ENCODE measurements at regions not wholly inside any gene's neighbourhood (a gene's known extent, or its start where the extent isn't known, plus 50 kb on each side); places are given as distances from the start of the nearest gene placed in this dataset.
"Not testable (repeated sequence)": the region's sequence is repeated elsewhere in the genome, so short reads cannot be mapped to it uniquely, and the experiment has no call there.

DNA sequence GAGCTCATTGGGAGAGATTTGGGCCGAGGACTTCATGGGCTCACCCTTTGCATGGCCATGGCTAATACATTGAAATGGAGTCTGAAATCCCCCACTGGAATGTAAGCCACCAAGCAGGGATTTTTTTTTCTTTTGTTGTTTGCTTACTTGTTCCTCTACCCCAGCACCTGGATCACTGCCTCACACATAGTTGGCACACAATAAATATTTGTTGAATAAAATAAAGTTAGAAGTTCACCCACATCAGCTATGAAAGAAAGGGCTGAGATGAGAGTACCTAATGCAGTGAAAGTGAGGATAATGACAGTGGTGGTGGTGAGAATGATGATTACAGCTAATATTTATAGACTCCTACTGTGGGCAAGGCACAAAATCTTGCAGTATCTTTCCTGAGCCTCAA is 98.1 kb upstream of the ANXA1 start:
- no peak for ATAC-seq

DNA sequence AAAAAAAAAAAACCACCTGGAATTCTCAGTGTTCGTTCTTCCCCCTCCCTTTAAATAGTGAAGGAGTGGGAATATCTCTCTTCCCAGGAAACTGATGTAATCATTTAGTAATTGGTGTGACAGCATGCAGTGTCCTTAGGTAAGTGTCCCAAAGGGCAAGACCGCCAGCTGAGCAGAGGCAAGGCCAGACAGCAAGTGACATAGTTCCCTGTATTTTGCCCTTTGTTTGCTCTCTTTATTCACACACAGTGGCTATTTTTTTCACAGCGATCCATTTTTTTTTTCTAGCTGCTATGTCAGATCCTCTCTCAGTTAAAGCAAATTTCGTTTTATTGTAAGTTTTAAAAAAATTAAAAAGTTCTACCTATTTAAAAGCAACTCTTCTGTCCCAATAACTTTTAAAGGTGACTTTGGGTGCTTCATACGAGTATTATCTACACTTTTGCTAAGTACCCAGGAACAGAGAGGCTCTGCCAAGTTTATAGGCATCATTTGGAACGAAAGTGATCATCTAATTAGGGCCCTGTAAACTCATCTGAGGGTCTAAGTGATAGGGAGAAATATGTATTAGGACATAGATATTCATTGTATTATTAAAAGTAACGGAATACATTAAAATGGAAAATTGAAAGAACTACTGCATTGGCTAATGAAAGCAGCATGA is 98.2 kb upstream of the ALDH1A1 start:
- no peak for ATAC-seq

DNA sequence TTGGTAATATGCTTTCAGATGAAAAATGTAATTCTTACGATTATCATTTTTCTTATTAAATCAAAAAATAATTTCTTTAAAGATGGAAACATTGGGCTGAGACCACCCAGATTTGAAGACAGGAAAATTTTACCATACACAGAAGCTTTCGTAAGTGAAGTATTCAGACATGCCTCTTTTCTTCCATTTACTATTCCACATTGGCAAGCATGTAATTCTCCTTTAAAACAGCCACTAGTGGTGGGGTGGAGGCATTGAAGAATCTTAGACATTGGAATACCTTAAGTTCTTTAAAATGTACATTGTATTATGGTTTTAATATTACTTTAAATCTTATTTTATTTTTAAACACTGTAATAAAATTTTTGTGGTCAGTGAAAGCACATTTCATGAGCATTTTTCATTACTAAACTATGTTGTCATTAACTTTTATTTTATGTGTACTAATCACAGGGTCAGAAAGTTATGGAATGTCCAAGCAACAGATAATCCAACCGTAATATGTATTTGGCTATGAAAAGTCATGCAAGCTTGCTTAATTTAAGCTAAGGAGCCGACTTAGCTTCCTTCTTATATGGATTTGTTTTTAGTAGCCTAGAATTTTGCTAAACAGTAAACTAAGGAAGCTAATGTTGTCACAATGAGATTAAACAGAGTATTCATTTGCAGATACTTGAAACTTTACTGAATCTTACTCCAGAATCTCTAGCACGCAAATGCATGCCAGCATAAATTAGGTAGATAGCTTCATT is 97.4 kb upstream of the ALDH1A1 start:
- ATAC-seq: no peak

DNA sequence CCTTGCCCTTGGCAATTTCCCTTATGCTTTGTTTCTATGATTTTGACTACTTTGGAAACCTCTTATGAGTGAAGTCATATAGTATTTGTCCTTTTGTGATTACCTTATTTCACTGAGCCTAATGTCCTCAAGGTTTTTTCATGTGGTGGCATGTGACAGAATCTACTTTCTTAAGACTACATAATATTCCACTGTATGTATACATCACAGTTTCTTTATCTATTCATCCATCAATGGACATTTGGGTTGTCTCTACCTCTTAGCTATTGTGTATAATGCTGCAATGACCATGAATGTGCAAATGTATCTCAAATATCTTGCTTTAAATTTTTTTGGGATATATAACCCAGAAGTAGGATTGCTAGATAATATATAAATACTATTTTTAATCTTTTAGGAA is 96.4 kb upstream of the ALDH1A1 start:
- no peak for ATAC-seq

DNA sequence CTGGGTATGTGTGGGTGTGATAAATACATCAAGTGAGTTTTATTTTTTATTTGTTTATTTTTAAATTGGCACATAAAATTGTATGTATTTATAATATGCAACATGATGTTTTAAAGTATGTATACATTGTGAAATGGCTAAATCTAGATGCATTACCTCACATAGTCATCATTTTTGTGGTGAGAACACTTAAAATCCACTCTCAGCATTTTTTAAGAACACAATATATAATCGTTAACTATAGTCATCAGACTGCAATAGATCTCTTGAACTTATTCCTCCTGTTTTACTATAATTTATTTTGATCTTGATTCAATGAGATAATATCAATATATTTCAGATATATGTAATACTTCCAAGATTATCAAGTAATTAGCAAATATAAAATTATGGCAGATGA is 93.9 kb upstream of the ALDH1A1 start:
- no peak for ATAC-seq

DNA sequence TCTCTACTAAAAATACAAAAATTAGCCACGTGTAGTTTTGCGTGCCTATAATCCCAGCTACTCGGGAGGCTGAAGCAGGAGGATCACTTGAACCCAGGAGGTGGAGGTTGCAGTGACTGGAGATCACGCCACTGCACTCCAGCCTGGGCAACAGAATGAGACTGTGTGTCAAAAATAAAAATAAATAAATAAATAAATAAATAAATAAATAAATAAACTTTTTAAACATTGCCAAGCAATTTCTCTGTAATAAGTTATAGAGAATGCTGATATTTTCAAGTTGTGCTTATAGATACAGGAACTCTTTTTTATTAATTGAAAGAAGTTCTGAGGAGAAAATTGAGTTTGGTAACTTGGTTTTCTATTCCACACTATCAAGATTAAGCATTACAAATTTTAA is 91.9 kb upstream of the ALDH1A1 start:
- not testable (repeated sequence) for ATAC-seq

DNA sequence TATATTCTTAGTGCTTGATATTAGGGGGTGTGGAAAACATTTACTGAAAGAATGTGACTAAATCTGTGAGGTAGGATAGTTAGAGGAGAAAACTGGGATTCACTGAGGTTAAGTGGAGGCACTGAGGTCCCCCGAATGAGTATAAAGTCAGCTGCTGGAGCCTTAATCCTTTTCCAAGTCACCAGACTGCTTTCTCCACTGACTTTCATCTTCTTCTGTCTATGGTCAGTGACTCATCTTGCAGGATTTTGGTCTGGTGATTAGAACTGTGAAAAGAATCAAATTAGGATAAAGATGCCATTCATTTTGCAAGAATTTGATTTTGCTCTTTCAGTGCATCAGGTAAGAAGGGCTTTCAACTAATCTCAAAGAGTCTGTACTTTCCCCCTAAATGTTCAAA is 89.3 kb upstream of the ALDH1A1 start:
- no peak for ATAC-seq

DNA sequence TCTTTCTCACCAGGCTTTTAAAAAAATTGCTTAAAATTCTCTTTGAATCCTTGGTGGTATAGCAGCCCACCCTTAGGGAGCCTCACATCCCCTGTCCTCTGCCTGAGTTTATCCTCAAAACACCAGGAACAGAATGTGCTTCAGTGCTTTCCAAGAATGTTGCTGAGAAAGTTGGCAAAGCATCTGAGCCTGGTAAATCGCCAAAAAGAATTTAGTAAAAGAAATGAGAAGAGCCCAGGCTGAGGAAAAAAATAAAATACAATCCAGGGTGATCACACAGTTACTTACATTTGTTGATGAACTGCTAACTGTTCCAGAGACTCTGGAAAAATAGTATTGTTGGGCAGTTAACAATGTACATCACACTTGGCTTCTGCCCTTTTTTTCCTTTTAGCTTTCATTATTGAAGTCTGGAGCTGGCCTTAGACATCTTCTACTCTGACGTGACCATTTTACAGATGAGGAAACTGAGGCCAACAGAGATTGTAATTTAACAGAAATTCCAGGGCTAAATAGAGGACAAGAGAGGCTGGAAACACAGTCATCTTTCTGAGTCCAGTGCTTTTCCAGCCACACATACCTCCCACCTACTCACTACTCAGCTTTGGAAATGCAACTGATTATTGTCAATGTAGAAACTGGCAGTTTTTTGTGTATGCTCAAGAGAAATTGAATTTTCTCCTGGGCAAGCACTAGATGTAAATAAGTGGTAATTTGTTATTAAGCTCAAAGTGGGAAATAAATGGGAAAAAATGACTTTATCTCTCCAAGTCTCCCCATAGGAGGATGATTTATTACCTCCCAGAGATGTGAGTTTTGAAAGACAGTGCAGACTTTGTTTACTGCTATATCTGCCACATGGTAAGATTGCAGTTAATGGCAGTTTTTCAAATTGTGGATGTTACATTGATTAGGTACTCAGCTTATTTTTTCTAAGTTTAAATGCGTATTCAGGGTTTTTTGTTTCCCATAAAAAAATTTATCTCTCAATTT is 86.7 kb upstream of the ALDH1A1 start:
- no peak for ATAC-seq

DNA sequence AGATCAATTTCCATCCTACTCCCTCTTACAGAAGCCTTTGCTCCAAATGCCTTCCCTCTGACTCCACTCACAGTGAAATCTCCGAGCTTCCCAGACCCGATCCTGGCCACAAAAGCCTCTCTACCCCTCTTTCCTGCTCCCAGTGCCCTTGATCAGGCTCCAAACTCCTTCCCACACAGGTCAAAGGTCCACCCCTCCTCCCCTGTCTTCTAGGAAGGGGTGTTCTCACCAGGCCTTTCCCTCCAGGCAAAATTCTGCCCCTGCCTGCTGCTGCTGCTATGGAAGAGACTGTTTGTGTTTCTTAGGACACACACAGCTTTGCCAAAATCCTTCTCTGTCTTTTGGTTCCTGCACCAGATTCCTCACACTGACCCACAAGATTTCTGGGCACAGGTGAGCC is 85.8 kb upstream of the ALDH1A1 start:
- no peak for ATAC-seq

DNA sequence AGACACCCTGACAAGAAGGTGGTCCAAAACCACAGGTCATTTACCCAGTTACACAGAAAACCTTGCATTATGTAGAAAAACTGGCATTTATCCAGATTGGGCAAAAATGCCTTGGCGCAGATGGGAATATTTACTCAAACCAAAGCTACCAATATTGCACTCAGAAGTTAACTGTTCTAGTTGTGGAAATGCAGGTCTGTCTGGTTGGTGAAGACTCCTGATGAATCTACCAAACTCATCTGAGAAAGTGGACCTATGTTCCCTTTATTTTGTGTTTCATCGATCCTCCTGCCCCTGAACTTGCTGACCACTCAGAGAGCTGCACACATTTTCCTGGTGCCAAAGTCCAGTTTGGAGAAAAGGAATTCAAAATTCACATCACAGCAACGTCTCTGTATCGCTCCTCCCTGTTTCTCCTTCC is 85.2 kb upstream of the ALDH1A1 start:
- ATAC-seq: no peak

DNA sequence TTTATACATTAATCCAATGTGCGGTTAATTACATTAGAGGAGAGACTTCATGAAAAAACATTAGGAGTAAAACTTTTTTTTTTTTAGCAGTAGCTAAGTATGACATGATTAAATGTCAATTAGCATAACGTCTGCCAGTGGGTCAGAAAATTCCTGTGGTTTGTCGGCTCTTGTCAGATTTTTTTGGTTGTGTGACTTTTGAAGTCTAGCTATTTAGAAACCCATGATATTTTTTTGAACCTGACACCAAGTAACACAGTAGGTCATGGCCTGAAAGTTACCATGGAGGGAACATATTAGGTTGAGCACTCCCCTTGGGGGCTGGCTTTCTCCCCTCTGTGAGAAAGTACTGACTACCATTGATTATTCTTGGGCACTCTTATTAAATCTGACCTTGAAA is 84.8 kb upstream of the ALDH1A1 start:
- ATAC-seq: no peak

DNA sequence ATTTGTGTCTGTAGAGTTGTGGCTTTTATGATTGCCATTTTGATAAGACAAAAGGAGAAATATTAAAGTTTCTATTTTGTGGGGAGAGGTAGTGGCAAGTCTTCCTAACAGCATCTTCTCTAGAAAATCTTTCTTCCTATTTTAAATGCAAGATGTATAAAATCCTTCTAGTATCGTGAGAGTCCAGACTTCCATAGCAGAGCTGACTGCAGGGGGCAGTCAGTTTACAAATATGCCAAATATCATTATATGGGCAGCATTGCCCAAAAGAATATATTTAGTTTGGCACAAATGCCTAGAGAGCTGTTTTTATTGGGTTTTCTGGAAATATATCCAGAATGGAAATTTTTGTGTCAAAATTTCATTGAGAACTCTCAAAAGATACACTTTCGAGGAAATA is 82.1 kb upstream of the ALDH1A1 start:
- no peak for ATAC-seq

DNA sequence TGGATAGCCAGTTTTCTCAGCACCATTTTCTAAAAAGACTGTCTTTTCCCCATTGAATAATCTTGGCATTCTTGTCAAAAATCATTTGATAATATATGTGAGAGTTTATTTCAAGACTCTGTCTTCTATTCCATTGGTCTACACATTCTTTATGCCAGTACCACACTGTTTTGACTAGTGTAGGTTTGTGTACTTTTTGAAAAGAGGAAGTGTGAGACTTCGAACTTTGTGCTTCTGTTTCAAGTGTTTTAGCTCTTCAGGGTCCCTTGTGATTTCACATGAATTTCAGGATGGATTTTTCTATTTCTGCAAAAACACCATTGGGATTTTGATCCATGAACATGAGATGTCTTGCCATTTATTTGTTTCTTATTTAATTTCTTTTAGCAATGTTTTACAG is 78.5 kb upstream of the ALDH1A1 start:
- ATAC-seq: no peak

DNA sequence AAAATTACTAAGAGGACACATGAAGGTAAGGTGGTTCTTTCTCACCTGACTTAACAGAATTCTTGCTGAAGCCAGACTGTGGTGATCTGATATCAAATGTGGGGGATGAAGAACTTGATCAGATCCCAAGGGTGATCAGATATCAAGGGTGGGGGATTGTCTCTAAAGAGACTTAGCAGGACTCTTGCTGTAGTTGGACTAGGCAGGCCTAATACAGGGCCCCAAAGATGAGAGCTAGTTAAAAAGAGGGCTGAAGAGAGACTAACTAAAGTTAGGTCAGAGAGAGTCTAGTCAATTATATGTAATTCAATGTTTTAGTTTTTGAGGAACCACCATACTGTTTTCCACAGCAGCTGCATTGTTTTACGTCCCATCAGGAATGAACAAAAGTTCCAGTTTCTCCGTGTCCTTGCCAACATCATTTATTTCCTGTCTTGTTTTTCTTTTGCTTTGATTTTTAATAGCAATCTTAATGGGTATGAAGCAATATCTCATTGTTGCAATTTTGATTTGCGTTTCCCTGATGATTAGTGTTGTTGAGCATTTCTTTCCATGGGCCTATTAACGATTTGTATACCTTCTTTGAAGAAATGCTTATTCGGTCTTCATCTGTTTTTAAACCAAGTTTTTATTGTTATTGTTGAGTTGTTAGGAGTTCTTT is 77.6 kb upstream of the ALDH1A1 start:
- no peak for ATAC-seq

DNA sequence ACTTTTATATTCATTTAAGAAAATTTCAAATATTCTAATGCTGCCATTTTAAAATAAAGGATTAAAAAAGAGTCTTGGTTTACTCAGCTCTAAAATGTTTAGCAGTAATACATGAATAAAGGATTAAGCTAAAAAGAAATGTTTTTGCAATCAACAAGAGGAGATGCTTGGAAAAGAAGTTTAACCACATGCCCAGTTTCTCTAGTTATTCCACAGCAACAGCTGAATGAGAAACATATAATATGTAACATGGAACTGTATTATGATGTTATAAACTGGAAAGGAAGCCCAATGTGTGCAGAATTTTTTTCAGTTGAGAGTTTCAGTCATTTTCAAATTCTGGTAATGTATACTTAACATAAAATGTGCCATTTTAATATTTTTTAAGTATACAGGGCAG is 76.5 kb upstream of the ALDH1A1 start:
- ATAC-seq: no peak

DNA sequence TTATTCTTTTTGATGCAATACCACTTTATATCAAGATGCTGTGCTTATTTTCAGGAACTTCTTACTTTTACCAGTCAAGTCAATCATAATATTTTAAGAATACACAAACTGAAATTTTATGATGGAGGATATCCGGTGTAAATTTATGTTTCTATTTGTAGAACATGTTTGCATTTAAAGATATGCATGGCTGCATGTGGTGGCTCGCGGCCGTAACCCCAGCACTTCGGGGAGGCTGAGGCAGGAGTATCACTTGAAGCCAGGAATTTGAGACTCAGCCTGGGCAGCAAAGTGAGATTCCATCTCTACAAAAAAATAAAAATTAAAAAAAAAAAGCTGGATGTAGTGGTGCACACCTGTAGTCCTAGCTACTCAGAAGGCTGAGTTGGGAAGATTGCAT is 73.5 kb upstream of the ALDH1A1 start:
- ATAC-seq: no peak

DNA sequence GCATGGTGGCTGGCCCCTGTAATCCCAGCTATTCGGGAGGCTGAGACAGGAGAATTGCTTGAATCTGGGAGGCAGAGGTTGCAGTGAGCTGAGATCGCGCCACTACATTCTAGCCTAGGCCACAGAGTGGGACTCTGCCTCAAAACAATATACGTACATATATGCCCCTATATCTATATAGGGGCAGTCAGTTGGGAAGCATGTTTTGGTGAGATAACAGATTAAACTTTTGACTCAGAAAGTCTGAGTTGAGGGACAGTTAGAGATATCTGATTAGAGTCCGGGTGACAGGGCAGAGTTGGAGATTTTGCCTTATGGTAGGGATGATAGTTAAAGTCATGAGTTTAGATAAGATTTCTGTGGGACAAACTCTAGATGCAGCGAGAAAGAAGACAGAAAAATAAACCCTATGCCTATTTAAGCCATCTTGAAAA is 71.8 kb upstream of the ALDH1A1 start:
- ATAC-seq: no peak

DNA sequence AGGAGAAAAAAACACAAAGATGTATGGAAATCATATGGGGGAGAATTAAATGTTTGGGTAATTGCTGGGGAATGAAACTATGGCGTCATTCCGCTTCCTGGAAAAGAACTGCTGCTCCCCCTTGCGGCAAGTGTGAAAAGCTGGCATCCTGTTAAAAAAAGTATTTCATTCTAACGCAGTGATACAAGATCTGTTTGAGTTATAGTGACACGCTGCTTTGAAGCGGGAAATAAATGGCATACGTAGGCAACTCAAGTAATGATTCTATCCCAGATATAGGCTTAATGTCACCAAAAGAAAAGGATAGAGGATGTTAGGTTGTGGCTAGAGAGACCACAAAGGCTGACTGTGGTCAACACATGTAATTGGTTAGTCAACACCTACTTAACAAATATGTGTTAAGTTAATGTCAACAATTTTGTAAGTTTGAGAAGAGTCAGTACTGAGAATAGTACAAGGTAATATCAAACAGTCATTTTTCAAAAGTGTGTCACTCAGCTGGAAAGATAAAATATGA is 70.2 kb upstream of the ALDH1A1 start:
- peak in 1 of 2 donors; percentile 30 for ATAC-seq

DNA sequence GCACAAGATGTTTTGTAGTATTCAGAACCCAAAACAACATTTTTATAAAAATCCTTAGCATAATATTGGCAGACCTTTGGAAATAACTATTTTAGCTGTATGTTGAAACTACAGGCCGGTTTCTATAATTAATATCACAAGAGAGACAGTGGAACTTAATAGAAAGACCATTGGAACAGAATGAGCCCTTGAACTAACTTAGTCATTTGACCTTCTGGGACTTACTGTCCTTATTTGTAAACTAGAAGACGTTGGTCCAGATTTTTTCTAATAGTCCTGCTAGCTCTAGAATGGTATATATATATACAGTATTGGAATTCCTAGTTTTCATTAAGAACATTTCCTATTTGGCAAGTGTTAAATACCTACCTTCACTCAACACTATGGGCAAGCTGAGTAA is 69.5 kb upstream of the ALDH1A1 start:
- no peak for ATAC-seq

DNA sequence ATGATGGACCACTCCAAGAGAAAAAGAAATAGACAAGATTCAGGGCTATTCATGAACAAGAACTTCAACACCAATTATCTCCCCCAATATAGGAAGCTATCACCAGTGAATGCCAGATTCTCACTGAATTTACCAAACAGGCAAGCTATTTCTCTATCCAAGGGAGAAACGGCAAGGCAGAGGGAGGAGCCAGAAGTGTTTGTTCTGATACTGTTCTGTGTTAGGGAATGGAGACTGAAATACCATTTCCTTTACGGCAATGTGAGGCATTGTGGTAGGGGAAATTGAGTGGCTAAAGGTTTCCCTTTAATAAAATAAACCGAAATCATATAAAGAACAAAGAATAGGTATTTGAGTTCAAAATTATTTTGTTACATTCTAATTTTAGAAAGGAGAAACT is 68.0 kb upstream of the ALDH1A1 start:
- no peak for ATAC-seq

DNA sequence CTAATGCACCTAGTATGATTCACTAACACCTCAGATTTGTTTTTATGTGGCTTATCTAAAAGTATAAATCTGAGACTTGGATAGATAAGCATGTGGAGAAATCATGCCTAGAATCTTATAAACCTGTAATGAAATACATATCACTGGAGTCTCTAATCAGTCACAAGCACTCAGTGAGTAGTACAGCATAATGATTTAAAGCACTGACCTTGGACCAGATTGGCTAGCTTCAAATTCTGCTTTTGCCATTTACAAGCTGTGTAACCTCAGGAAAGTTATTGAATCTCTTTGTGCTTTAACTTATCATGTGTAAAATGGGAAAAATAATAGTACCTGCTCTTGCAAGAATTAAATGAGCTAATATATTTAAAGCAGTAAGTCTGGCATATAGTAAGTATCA is 61.2 kb upstream of the ALDH1A1 start:
- no peak for ATAC-seq

DNA sequence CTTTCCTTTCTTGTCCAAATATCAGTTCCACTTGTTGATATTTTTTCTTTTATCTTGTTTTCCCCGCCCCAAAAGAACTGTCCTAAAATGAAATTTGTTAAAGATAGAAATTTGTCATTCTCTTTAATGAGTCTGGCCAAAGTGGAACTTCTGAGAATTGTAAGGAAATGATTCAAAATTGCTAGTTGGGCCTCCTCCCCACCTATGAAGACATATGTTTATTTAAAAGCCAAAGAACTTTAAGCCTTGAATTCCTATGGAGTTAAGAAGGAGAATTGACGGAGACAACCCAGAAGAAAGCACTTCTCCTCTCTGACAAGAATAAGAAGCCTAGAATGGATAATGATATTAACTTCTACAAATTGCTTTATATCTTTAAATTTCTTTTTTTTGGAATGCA is 59.1 kb upstream of the ALDH1A1 start:
- no peak for ATAC-seq

Data from activated CD4-positive, CD25-positive, alpha-beta regulatory T cell treated with anti-CD3 and anti-CD28 coated beads, Interleukin-2, amount 50 U/mL, for 24 hours (primary cell).